IMR-90 (cell line): ENCODE measurements at regions not wholly inside any gene's neighbourhood (a gene's known extent, or its start where the extent isn't known, plus 50 kb on each side); places are given as distances from the start of the nearest gene placed in this dataset.

ENCODE experiments used
- ATAC-seq: fragments of 200-7000 bp; cut with Tn5 transposase; 2 replicates; pipeline ENCODE4 v1.9.1; 2020; ENCODE audit warnings: low read depth, mild to moderate bottlenecking, moderate library complexity
- BruUV-seq: library from RNA; stranded (reverse); fragments of 400-500 nt; replicated peaks from 2 replicates; lab custom pipeline; 2021; lab: Mats Ljungman, UMichigan
- CTCF ChIA-PET: fragments of 300-600 bp; formaldehyde crosslinking; extraction: SDS; loops from one replicate; lab custom pipeline; 2021; ENCODE audit warnings: antibody characterized with exemption; lab: Yijun Ruan, JAX
- POLR2A ChIA-PET: fragments of 300-600 bp; sonication (Branson Sonifier 250); formaldehyde crosslinking; loops from one replicate; lab custom pipeline; 2022; ENCODE audit warnings: antibody characterized with exemption; ENCODE audit not compliant: unreplicated experiment; lab: Charles Lee
- DNase-seq: peaks from one replicate; pipeline ENCODE4 v3.0.0; 2013
- H2AFZ ChIP-seq: replicated peaks from 2 replicates; pipeline ENCODE3; 2013; ENCODE audit warnings: low read length, mild to moderate bottlenecking; ENCODE audit not compliant: poor library complexity
- H2AK5ac ChIP-seq: 2 replicates; pipeline ENCODE4 v1.6.1; 2013; ENCODE audit warnings: low read depth, low read length, inconsistent platforms
- H2AK9ac ChIP-seq: replicated peaks from 2 replicates; pipeline ENCODE3; 2013; ENCODE audit warnings: mild to moderate bottlenecking, low read depth, low read length, moderate library complexity; ENCODE audit not compliant: poor library complexity
- H2BK120ac ChIP-seq: 2 replicates; pipeline ENCODE4 v1.6.1; 2013; ENCODE audit warnings: low read depth, low read length, inconsistent platforms
- H2BK15ac ChIP-seq: 3 replicates; pipeline ENCODE4 v1.6.1; 2013; ENCODE audit warnings: low read depth, low read length, inconsistent platforms
- H2BK20ac ChIP-seq: 2 replicates; pipeline ENCODE4 v1.6.1; 2013; ENCODE audit warnings: low read depth, mild to moderate bottlenecking, inconsistent platforms, low read length, moderate library complexity
- H2BK5ac ChIP-seq: 2 replicates; pipeline ENCODE4 v1.6.1; 2013; ENCODE audit warnings: mild to moderate bottlenecking, low read depth, low read length, inconsistent platforms; ENCODE audit not compliant: poor library complexity, severe bottlenecking
- H3K14ac ChIP-seq: replicated peaks from 2 replicates; pipeline ENCODE4 v1.6.1; 2013; ENCODE audit warnings: low read depth, low read length, inconsistent platforms
- H3K18ac ChIP-seq: 2 replicates; pipeline ENCODE4 v1.6.1; 2013; ENCODE audit warnings: low read depth, low read length, control low read depth
- H3K23ac ChIP-seq: 2 replicates; pipeline ENCODE4 v1.6.1; 2013; ENCODE audit warnings: low read depth, low read length, inconsistent platforms
- H3K27ac ChIP-seq: 2 replicates; pipeline ENCODE4 v1.5.1; 2013; ENCODE audit warnings: mild to moderate bottlenecking, control low read depth, low read length; ENCODE audit not compliant: insufficient read depth
- H3K27me3 ChIP-seq: 2 replicates; pipeline ENCODE4 v1.6.1; 2013; ENCODE audit warnings: low read length; ENCODE audit not compliant: control insufficient read depth, insufficient read depth
- H3K36me3 ChIP-seq: 2 replicates; pipeline ENCODE4 v1.6.1; 2013; ENCODE audit warnings: low read length, mixed read lengths; ENCODE audit not compliant: control insufficient read depth, insufficient read depth
- H3K4ac ChIP-seq: 2 replicates; pipeline ENCODE4 v1.6.1; 2013; ENCODE audit warnings: low read depth, low read length, inconsistent platforms
- H3K4me1 ChIP-seq: 2 replicates; pipeline ENCODE4 v1.6.1; 2013; ENCODE audit warnings: low read length, mixed read lengths; ENCODE audit not compliant: control insufficient read depth, insufficient read depth
- H3K4me2 ChIP-seq: 2 replicates; pipeline ENCODE4 v1.6.1; 2013; ENCODE audit warnings: low read depth, mild to moderate bottlenecking, control low read depth, low read length, moderate library complexity
- H3K4me3 ChIP-seq: 2 replicates; pipeline ENCODE4 v1.5.1; 2013; ENCODE audit warnings: low read depth, mild to moderate bottlenecking, control low read depth, low read length, moderate library complexity; ENCODE audit not compliant: insufficient read depth
- H3K56ac ChIP-seq: 2 replicates; pipeline ENCODE4 v1.6.1; 2013; ENCODE audit warnings: low read length, inconsistent platforms; ENCODE audit not compliant: insufficient read depth; ENCODE audit errors: extremely low read depth
- H3K79me1 ChIP-seq, 2 experiments: 2 replicates each; pipeline ENCODE4 v1.6.1; 2013; ENCODE audit warnings: low read length in 2 of 2, inconsistent platforms in 1 of 2, low read depth in 1 of 2
- H3K9ac ChIP-seq: 2 replicates; pipeline ENCODE4 v1.6.1; 2013; ENCODE audit warnings: low read depth, low read length, control low read depth
- H3K9me1 ChIP-seq: 2 replicates; pipeline ENCODE4 v1.6.1; 2013; ENCODE audit warnings: low read length, inconsistent platforms; ENCODE audit not compliant: insufficient read depth
- H3K9me3 ChIP-seq: 2 replicates; pipeline ENCODE4 v1.6.1; 2013; ENCODE audit warnings: low read length; ENCODE audit not compliant: control insufficient read depth, insufficient read depth
- H4K20me1 ChIP-seq: 2 replicates; pipeline ENCODE4 v1.6.1; 2013; ENCODE audit warnings: low read length, inconsistent platforms; ENCODE audit not compliant: insufficient read depth
- H4K5ac ChIP-seq: 2 replicates; pipeline ENCODE4 v1.6.1; 2013; ENCODE audit warnings: mild to moderate bottlenecking, low read depth, low read length, control low read depth
- H4K8ac ChIP-seq, 2 experiments: 2 replicates each; pipeline ENCODE4 v1.6.1; 2013; ENCODE audit warnings: low read depth in 2 of 2, low read length in 2 of 2, control low read depth in 1 of 2, inconsistent platforms in 1 of 2
- H4K91ac ChIP-seq: 2 replicates; pipeline ENCODE4 v1.6.1; 2013; ENCODE audit warnings: low read depth, low read length, inconsistent platforms; ENCODE audit not compliant: insufficient read depth
- BHLHE40 ChIP-seq: fragments of 150-350 bp; IDR thresholded peaks from 2 replicates; pipeline ENCODE4 v1.6.1; 2016; ENCODE audit warnings: mild to moderate bottlenecking, low read depth, low read length
- CEBPB ChIP-seq: IDR thresholded peaks from 2 replicates; pipeline ENCODE4 v1.6.1; 2012; ENCODE audit warnings: low read depth, low read length, improper control_type of control experiment
- CHD1 ChIP-seq: IDR thresholded peaks from 2 replicates; pipeline ENCODE4 v1.6.1; 2012; ENCODE audit warnings: low read depth, low read length, improper control_type of control experiment
- FOS ChIP-seq: fragments of 150-350 bp; IDR thresholded peaks from 2 replicates; pipeline ENCODE4 v1.6.1; 2016; ENCODE audit warnings: low read depth, low read length
- MAFK ChIP-seq: IDR thresholded peaks from 2 replicates; pipeline ENCODE4 v1.6.1; 2012; ENCODE audit warnings: low read depth, low read length, improper control_type of control experiment
- NFE2L2 ChIP-seq: fragments of 150-350 bp; IDR thresholded peaks from 2 replicates; pipeline ENCODE4 v1.6.1; 2016; ENCODE audit warnings: low read depth, mild to moderate bottlenecking, low read length
- POLR2A ChIP-seq: IDR thresholded peaks from 2 replicates; pipeline ENCODE4 v1.6.1; 2012; ENCODE audit warnings: mild to moderate bottlenecking, low read depth, low read length
- RAD21 ChIP-seq: IDR thresholded peaks from 2 replicates; pipeline ENCODE4 v1.6.1; 2012; ENCODE audit warnings: low read length, improper control_type of control experiment
- RCOR1 ChIP-seq: IDR thresholded peaks from 2 replicates; pipeline ENCODE4 v1.6.1; 2012; ENCODE audit warnings: mild to moderate bottlenecking, low read length, improper control_type of control experiment; ENCODE audit not compliant: insufficient replicate concordance
- RFX5 ChIP-seq: IDR thresholded peaks from 2 replicates; pipeline ENCODE4 v1.8.0; 2012; ENCODE audit warnings: low read depth, mild to moderate bottlenecking, low read length, moderate library complexity
- SMC3 ChIP-seq: fragments of 150-350 bp; IDR thresholded peaks from 2 replicates; pipeline ENCODE4 v1.6.1; 2016; ENCODE audit warnings: low read depth, mild to moderate bottlenecking, antibody characterized with exemption, low read length, moderate library complexity
- WGBS, 2 experiments: methylation state at CpG; one replicate each; pipeline versions ENCODE4 v1.1.5 to v1.1.7; 2013; ENCODE audit warnings: missing lambda C conversion rate in 2 of 2; ENCODE audit not compliant: insufficient read length in 1 of 2; ENCODE audit errors: extremely low coverage in 2 of 2; 5-methylcytosine and 5-hydroxymethylcytosine counted together
- dilution Hi-C: fragments of 300-500 bp; cut with HindIII; formaldehyde crosslinking; loops from one replicate; pipeline ENCODE4 v1.14.3; 2018; ENCODE audit warnings: low sequenced_read_pairs; ENCODE audit not compliant: unreplicated experiment
- in situ Hi-C: fragments of 300-500 bp; cut with MboI; formaldehyde crosslinking; loops from 3 replicates; pipeline ENCODE4 v1.14.3; 2019; ENCODE audit warnings: low sequenced_read_pairs, inconsistent platforms, mixed read lengths
- intact Hi-C: fragments of 100-400 bp; cut with micrococcal nuclease; formaldehyde crosslinking; loops from 2 replicates; pipeline ENCODE4 v1.10.0; 2022
- TF ChIP-seq, protein P1 (sequence below): conservative IDR thresholded peaks from 2 replicates; pipeline ENCODE4 v1.5.1; 2012; ENCODE audit warnings: mild to moderate bottlenecking, low read depth, low read length, improper control_type of control experiment
- TF ChIP-seq, protein P2 (sequence below): fragments of 150-350 bp; IDR thresholded peaks from 2 replicates; pipeline ENCODE4 v1.6.1; 2017; ENCODE audit warnings: mild to moderate bottlenecking, antibody characterized with exemption, low read length, low read depth
- TF ChIP-seq, protein P3 (sequence below): fragments of 150-350 bp; IDR thresholded peaks from 2 replicates; pipeline ENCODE4 v1.6.1; 2016; ENCODE audit warnings: low read depth, mild to moderate bottlenecking, low read length, moderate library complexity, borderline replicate concordance

DNA sequence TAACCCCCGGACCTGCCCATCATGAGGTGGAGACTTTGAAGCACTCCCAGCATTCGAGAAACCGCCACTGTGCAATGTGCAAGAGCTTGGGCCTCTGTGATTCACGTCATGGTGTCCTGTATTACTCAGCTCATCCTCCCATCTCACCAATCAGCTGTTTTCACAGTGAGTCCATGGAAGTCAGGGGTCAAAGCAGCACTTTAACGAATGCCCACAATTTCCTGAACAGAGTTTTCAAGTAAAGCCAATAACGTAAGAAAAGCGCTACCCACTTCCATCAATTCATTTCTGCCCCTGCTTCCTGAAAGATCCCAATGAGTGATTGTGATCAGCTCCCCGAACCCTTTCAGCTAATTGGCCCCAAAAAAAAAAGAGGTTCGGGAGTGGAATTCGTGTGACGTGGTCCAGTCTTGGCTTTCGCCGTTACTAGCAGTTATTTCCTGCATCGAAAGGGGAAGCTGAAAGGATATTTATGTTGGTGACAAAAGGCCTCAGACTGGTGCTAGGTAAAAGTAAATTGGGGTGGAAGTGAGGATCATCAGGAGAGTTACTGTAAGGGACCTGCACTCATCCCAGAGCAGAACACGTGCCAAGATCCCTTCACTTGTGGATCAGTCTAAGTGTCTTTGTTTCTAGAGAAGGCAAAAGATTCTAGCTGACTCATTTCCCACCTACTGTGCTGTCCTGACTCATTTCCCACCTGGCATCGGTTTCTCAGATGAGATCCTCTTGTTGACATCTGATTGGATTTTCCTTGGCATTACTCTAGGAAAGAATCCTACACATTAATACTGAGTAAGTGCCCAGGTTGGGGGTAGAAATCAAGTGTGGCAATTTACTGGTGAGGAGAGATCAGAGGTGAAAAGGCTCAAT lies 136.7 kb upstream of the NUDT7 start (continued):
- TF ChIP-seq, protein P1, sequence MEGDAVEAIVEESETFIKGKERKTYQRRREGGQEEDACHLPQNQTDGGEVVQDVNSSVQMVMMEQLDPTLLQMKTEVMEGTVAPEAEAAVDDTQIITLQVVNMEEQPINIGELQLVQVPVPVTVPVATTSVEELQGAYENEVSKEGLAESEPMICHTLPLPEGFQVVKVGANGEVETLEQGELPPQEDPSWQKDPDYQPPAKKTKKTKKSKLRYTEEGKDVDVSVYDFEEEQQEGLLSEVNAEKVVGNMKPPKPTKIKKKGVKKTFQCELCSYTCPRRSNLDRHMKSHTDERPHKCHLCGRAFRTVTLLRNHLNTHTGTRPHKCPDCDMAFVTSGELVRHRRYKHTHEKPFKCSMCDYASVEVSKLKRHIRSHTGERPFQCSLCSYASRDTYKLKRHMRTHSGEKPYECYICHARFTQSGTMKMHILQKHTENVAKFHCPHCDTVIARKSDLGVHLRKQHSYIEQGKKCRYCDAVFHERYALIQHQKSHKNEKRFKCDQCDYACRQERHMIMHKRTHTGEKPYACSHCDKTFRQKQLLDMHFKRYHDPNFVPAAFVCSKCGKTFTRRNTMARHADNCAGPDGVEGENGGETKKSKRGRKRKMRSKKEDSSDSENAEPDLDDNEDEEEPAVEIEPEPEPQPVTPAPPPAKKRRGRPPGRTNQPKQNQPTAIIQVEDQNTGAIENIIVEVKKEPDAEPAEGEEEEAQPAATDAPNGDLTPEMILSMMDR = no peak

DNA sequence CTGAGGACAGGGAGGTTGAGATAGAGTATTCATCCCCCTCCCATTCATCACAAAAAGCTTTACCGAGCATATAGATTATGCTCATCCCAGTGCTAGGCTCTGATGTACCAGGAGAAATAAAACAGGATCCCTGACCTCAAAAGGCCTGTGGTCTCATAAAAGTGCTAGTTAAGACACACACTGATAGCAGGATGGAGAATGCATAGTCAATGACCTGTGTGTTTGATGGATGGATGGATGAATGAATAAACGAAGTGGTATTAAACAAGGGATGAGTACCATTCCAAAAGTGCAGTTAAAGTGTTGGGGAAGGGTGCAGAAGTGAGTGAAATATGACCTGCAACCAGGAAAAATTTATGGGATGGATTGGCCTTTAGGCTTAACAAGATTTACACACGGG lies 133.9 kb upstream of the NUDT7 start:
- BruUV-seq = no TSS peak
- ATAC-seq (no peak), DNase-seq (no peak)
- H2AK5ac ChIP-seq = no peak overlapping the region
- H3K27ac ChIP-seq = no peak overlapping the region
- CTCF ChIA-PET = no interaction called here
- dilution Hi-C loops = loop anchor here (25.0 kb wide), 1 partner anchor 351 kb away; no protein-coding TSS in a partner anchor
- POLR2A ChIA-PET = no interaction called here
- H3K9me1 ChIP-seq = no peaks in the 10 kb centered on the region
- H3K18ac ChIP-seq = no peak overlapping the region
- H3K4me1 ChIP-seq = no peaks in the 10 kb centered on the region
- no peak overlapping the region for H3K4ac ChIP-seq
- in situ Hi-C loops = loop anchor here (5.0 kb wide), 1 partner anchor 351 kb away; no protein-coding TSS in a partner anchor
- WGBS, 2 experiments = 0% methylated on average over 1 of the region's 3 CpGs; no CpG with 5 or more reads in 1 of the 2 experiments
- no peak overlapping the region for H2BK120ac ChIP-seq
- no peak overlapping the region for H3K4me3 ChIP-seq
- no peak overlapping the region for H3K4me2 ChIP-seq
- no peak overlapping the region for H3K14ac ChIP-seq
- no peak overlapping the region for H2BK15ac ChIP-seq
- no peak overlapping the region for H3K9ac ChIP-seq
- intact Hi-C loops = no loop called here
- H3K9me3 ChIP-seq = no peaks in the 10 kb centered on the region
- H2BK5ac ChIP-seq = no peak overlapping the region
- H4K8ac ChIP-seq = no peak overlapping the region
- no peaks in the 10 kb centered on the region for H3K36me3 ChIP-seq
- H4K20me1 ChIP-seq = no peaks in the 10 kb centered on the region
- no peak overlapping the region for H2BK20ac ChIP-seq
- H3K27me3 ChIP-seq = peaks cover 2% of the 10 kb centered on the region; the same call in 1 of the 2 replicates
- no peak overlapping the region for H2AK9ac ChIP-seq
- no peak overlapping the region for H4K91ac ChIP-seq
- no peak overlapping the region for H3K23ac ChIP-seq
- no peak overlapping the region for H4K5ac ChIP-seq
- no peaks in the 10 kb centered on the region for H3K79me1 ChIP-seq
- H3K56ac ChIP-seq = no peak overlapping the region
- no peak overlapping the region for H2AFZ ChIP-seq
- no peak for TF ChIP-seq RAD21
- TF ChIP-seq RFX5 = no peak
- TF ChIP-seq CEBPB = no peak
- no peak for TF ChIP-seq RCOR1
- TF ChIP-seq POLR2A = no peak
- TF ChIP-seq FOS = no peak
- no peak for TF ChIP-seq NFE2L2
- TF ChIP-seq MAFK = no peak
- no peak for TF ChIP-seq SMC3
- TF ChIP-seq, protein P2, sequence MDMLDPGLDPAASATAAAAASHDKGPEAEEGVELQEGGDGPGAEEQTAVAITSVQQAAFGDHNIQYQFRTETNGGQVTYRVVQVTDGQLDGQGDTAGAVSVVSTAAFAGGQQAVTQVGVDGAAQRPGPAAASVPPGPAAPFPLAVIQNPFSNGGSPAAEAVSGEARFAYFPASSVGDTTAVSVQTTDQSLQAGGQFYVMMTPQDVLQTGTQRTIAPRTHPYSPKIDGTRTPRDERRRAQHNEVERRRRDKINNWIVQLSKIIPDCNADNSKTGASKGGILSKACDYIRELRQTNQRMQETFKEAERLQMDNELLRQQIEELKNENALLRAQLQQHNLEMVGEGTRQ = no peak
- TF ChIP-seq, protein P3, sequence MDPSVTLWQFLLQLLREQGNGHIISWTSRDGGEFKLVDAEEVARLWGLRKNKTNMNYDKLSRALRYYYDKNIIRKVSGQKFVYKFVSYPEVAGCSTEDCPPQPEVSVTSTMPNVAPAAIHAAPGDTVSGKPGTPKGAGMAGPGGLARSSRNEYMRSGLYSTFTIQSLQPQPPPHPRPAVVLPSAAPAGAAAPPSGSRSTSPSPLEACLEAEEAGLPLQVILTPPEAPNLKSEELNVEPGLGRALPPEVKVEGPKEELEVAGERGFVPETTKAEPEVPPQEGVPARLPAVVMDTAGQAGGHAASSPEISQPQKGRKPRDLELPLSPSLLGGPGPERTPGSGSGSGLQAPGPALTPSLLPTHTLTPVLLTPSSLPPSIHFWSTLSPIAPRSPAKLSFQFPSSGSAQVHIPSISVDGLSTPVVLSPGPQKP = no peak
- TF ChIP-seq CHD1 = no peak
- no peak for TF ChIP-seq BHLHE40
